ENCODE measurements at regions not wholly inside any gene's neighbourhood (a gene's known extent, or its start where the extent isn't known, plus 50 kb on each side); places are given as distances from the start of the nearest gene placed in this dataset.

DNA sequence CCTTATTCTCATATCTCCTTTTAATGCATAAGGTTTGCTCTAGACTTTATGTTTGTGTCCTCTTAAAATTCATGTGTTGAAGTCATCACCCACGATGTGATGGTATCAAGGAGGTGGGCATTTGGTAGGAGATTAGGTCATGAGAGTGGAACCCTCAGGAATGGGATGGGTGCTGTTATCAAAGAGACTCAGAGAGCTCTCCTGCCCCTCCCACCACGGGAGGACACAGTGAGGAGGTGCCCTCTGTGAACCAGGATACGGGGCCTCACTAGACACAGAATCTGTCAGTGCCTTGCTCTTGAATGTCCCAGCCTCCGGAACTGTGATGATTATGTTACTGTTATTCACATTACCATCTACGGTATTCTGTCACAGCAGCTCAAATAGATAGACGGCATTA lies 359.0 kb downstream of the IRX1 start (continued):
- TF ChIP-seq, protein P1, sequence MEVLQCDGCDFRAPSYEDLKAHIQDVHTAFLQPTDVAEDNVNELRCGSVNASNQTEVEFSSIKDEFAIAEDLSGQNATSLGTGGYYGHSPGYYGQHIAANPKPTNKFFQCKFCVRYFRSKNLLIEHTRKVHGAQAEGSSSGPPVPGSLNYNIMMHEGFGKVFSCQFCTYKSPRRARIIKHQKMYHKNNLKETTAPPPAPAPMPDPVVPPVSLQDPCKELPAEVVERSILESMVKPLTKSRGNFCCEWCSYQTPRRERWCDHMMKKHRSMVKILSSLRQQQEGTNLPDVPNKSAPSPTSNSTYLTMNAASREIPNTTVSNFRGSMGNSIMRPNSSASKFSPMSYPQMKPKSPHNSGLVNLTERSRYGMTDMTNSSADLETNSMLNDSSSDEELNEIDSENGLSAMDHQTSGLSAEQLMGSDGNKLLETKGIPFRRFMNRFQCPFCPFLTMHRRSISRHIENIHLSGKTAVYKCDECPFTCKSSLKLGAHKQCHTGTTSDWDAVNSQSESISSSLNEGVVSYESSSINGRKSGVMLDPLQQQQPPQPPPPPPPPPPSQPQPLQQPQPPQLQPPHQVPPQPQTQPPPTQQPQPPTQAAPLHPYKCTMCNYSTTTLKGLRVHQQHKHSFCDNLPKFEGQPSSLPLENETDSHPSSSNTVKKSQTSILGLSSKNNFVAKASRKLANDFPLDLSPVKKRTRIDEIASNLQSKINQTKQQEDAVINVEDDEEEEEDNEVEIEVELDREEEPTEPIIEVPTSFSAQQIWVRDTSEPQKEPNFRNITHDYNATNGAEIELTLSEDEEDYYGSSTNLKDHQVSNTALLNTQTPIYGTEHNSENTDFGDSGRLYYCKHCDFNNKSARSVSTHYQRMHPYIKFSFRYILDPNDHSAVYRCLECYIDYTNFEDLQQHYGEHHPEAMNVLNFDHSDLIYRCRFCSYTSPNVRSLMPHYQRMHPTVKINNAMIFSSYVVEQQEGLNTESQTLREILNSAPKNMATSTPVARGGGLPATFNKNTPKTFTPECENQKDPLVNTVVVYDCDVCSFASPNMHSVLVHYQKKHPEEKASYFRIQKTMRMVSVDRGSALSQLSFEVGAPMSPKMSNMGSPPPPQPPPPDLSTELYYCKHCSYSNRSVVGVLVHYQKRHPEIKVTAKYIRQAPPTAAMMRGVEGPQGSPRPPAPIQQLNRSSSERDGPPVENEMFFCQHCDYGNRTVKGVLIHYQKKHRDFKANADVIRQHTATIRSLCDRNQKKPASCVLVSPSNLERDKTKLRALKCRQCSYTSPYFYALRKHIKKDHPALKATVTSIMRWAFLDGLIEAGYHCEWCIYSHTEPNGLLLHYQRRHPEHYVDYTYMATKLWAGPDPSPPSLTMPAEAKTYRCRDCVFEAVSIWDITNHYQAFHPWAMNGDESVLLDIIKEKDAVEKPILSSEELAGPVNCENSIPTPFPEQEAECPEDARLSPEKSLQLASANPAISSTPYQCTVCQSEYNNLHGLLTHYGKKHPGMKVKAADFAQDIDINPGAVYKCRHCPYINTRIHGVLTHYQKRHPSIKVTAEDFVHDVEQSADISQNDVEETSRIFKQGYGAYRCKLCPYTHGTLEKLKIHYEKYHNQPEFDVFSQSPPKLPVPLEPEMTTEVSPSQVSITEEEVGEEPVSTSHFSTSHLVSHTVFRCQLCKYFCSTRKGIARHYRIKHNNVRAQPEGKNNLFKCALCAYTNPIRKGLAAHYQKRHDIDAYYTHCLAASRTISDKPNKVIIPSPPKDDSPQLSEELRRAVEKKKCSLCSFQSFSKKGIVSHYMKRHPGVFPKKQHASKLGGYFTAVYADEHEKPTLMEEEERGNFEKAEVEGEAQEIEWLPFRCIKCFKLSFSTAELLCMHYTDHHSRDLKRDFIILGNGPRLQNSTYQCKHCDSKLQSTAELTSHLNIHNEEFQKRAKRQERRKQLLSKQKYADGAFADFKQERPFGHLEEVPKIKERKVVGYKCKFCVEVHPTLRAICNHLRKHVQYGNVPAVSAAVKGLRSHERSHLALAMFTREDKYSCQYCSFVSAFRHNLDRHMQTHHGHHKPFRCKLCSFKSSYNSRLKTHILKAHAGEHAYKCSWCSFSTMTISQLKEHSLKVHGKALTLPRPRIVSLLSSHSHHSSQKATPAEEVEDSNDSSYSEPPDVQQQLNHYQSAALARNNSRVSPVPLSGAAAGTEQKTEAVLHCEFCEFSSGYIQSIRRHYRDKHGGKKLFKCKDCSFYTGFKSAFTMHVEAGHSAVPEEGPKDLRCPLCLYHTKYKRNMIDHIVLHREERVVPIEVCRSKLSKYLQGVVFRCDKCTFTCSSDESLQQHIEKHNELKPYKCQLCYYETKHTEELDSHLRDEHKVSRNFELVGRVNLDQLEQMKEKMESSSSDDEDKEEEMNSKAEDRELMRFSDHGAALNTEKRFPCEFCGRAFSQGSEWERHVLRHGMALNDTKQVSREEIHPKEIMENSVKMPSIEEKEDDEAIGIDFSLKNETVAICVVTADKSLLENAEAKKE (CRISPR knock-in tag; IDR thresholded peaks at IDR 0.05): no peak
- TF ChIP-seq ZNF114 (CRISPR knock-in tag; IDR thresholded peaks at IDR 0.05) (no peak), JUNB (IDR thresholded peaks at IDR 0.05; ENCODE audit: unreplicated experiment) (no peak), EZH2phosphoT487 (IDR thresholded peaks at IDR 0.05; ENCODE audit: unreplicated experiment) (no peak), NANOG (IDR thresholded peaks at IDR 0.05; ENCODE audit: borderline replicate concordance) (no peak)

DNA sequence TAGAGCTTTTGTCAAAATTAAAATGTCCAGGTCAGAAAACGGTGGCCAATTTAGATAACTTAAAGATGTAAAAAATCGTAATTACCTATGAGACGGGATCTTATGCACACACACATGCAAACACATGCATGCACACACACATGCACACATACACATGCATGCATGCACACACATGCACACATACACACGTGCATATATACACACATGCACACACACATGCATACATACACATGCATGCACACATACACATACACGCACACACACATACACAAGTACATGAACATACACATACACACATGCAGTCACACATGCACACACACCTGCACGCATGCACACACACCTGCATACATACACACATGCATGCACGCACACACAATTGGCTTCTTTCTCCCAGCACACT lies 362.0 kb downstream of the IRX1 start:
- peaks cover 11% of the 10 kb centered on the region for H3K9me2 ChIP-seq (ENCODE audit: insufficient read depth)
- Mint-ChIP-seq H3K9me3 (peaks cover 5% of the 10 kb centered on the region), H3K27me3 (ENCODE audit: insufficient read depth, low read depth, poor library complexity) (peaks cover 6% of the 10 kb centered on the region), H3K36me3 (ENCODE audit: low read depth) (peaks cover 2% of the 10 kb centered on the region; the same call in 1 of the 3 replicates), H3K4me3 (no peak overlapping the region), H3K27ac (no peak overlapping the region), H3K4me1 (no peaks in the 10 kb centered on the region)
- no peaks in the 10 kb centered on the region for H3K4me1 ChIP-seq (ENCODE audit: insufficient read depth)
- H3K4me3 ChIP-seq: no peak overlapping the region
- no peak for DNase-seq (ENCODE audit: low spot score)
- H3K79me2 ChIP-seq (replicated peaks; ENCODE audit: insufficient read depth): no peaks in the 10 kb centered on the region
- H3F3A ChIP-seq (replicated peaks; ENCODE audit: low read depth): no peaks in the 10 kb centered on the region
- H3K27ac ChIP-seq (ENCODE audit: low read depth): no peak overlapping the region
- no peak overlapping the region for H2AFZ ChIP-seq
- no peak for ATAC-seq
- no peaks in the 10 kb centered on the region for H3K27me3 ChIP-seq (ENCODE audit: insufficient read depth)
- H4K20me1 ChIP-seq (replicated peaks; ENCODE audit: insufficient read depth): no peaks in the 10 kb centered on the region
- H3K4me2 ChIP-seq: no peak overlapping the region
- no peaks in the 10 kb centered on the region; the same call in 1 of the 2 replicates for H3K36me3 ChIP-seq (ENCODE audit: insufficient read depth)
- TF ChIP-seq, protein P2, sequence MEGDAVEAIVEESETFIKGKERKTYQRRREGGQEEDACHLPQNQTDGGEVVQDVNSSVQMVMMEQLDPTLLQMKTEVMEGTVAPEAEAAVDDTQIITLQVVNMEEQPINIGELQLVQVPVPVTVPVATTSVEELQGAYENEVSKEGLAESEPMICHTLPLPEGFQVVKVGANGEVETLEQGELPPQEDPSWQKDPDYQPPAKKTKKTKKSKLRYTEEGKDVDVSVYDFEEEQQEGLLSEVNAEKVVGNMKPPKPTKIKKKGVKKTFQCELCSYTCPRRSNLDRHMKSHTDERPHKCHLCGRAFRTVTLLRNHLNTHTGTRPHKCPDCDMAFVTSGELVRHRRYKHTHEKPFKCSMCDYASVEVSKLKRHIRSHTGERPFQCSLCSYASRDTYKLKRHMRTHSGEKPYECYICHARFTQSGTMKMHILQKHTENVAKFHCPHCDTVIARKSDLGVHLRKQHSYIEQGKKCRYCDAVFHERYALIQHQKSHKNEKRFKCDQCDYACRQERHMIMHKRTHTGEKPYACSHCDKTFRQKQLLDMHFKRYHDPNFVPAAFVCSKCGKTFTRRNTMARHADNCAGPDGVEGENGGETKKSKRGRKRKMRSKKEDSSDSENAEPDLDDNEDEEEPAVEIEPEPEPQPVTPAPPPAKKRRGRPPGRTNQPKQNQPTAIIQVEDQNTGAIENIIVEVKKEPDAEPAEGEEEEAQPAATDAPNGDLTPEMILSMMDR (conservative IDR thresholded peaks at IDR 0.05; ENCODE audit: low read depth in 2 of 2): no peak
- TF ChIP-seq EZH2phosphoT487 (IDR thresholded peaks at IDR 0.05; ENCODE audit: unreplicated experiment) (no peak), CREB1 (CRISPR knock-in tag; IDR thresholded peaks at IDR 0.05; ENCODE audit: low read depth) (no peak), EZH2 (IDR thresholded peaks at IDR 0.05; ENCODE audit: low read depth, unreplicated experiment) (no peak), NANOG (IDR thresholded peaks at IDR 0.05; ENCODE audit: borderline replicate concordance) (no peak)
- TF ChIP-seq, protein P3, sequence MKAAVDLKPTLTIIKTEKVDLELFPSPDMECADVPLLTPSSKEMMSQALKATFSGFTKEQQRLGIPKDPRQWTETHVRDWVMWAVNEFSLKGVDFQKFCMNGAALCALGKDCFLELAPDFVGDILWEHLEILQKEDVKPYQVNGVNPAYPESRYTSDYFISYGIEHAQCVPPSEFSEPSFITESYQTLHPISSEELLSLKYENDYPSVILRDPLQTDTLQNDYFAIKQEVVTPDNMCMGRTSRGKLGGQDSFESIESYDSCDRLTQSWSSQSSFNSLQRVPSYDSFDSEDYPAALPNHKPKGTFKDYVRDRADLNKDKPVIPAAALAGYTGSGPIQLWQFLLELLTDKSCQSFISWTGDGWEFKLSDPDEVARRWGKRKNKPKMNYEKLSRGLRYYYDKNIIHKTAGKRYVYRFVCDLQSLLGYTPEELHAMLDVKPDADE (IDR thresholded peaks at IDR 0.05): no peak
- TF ChIP-seq, protein P4, sequence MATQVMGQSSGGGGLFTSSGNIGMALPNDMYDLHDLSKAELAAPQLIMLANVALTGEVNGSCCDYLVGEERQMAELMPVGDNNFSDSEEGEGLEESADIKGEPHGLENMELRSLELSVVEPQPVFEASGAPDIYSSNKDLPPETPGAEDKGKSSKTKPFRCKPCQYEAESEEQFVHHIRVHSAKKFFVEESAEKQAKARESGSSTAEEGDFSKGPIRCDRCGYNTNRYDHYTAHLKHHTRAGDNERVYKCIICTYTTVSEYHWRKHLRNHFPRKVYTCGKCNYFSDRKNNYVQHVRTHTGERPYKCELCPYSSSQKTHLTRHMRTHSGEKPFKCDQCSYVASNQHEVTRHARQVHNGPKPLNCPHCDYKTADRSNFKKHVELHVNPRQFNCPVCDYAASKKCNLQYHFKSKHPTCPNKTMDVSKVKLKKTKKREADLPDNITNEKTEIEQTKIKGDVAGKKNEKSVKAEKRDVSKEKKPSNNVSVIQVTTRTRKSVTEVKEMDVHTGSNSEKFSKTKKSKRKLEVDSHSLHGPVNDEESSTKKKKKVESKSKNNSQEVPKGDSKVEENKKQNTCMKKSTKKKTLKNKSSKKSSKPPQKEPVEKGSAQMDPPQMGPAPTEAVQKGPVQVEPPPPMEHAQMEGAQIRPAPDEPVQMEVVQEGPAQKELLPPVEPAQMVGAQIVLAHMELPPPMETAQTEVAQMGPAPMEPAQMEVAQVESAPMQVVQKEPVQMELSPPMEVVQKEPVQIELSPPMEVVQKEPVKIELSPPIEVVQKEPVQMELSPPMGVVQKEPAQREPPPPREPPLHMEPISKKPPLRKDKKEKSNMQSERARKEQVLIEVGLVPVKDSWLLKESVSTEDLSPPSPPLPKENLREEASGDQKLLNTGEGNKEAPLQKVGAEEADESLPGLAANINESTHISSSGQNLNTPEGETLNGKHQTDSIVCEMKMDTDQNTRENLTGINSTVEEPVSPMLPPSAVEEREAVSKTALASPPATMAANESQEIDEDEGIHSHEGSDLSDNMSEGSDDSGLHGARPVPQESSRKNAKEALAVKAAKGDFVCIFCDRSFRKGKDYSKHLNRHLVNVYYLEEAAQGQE (IDR thresholded peaks at IDR 0.05; ENCODE audit: unreplicated experiment): no peak

Data from GM23338 (cell line).